ENCODE measurements at regions not wholly inside any gene's neighbourhood (a gene's known extent, or its start where the extent isn't known, plus 50 kb on each side); places are given as distances from the start of the nearest gene placed in this dataset.

DNA sequence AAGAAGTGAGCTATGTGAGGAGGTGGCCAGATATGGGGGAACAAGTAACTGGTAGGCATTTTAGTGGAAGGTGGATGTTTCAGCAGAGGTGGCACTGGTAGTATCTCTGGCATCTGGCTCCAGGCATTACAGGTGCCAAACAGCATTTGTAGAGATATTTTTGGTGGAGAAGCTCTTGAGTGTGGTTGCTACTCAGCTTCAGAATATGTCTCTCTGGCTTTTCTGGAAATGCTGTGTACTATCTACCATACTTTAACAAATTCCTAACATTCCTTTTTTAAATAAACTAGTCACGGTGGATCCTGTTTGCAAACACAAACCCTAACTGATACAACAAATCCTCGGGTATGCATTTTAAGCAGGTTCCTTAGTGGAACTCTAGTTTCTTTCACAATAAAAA is 128.0 kb downstream of the BARX2 start:
- H3K27ac ChIP-seq: no peak overlapping the region
- TF ChIP-seq CTCF (conservative IDR thresholded peaks at IDR 0.05): no peak

DNA sequence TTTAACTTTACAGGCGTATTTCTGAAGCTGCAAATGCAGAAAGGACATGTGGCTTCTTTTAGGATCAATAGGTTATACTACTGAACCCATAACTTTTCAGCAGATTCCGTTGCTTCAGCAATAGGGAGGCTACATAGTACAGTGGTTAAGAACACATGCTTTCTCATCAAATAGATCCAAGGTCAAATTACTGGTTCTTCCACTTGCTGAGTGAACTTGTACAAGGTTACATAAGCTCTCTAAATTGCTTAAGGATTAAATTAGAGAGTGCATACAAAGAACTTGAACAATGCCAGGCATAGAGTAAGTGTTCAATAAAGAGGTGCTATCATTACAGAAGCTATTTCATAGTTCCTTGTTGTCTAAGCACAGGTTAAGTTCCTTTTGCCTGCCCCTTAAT is 129.6 kb downstream of the BARX2 start:
- no peak for TF ChIP-seq CTCF (conservative IDR thresholded peaks at IDR 0.05)
- H3K27ac ChIP-seq: no peak overlapping the region

- no peak for TF ChIP-seq CTCF (conservative IDR thresholded peaks at IDR 0.05)
- no peak overlapping the region for H3K27ac ChIP-seq
Measured at GRCh38 chr11:129508163-129508562, 132.5 kb downstream of the BARX2 start.

- H3K27ac ChIP-seq: no peak overlapping the region
- no peak for TF ChIP-seq CTCF (conservative IDR thresholded peaks at IDR 0.05)
Measured at GRCh38 chr11:129528296-129528695, 152.6 kb downstream of the BARX2 start.

DNA sequence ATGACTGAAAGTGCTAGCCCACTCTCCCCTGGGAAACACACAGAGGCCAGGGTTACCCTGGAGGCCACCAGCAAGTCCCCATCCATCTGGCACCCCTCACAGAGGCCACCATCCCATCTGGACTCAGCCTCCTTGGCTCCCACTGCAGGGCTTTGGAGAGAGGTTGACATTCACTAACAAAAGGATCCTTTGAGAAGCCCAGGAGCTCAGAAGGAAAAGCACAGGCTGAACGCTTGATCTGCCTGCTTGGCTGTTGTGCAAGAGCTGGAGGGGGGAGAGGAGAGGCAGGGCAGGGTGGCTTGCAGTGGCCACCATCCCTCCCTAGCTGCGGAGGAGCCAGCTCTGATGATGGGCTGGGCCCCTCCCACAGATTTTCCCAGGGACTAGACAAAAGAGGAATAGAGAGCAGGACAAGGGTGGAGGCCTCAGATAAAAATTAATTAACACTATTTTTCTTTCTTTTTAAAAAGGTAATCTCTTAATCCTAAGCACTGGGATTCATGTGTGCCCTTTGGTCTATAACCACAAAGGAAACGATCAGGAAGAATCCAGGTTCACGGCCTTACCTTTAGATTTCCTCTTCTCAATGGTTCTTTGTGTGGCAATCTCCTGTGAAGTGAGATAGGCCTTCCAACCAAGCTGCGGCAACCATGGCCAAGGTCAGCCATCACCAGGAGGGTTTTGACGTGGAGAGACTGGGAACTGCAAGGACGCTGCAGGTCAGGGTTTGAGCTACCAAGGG is 154.7 kb downstream of the BARX2 start:
- TF ChIP-seq CTCF (conservative IDR thresholded peaks at IDR 0.05): no peak
- H3K27ac ChIP-seq: no peak overlapping the region

GRCh38 chr11:129533395-129533794 is 157.7 kb downstream of the BARX2 start:
- H3K27ac ChIP-seq: no peak overlapping the region
- no peak for TF ChIP-seq CTCF (conservative IDR thresholded peaks at IDR 0.05)

GRCh38 chr11:129536338-129536737 is 160.7 kb downstream of the BARX2 start:
- H3K27ac ChIP-seq: no peak overlapping the region
- no peak for TF ChIP-seq CTCF (conservative IDR thresholded peaks at IDR 0.05)

Data from VCaP (cell line).